ENCODE measurements at regions not wholly inside any gene's neighbourhood (a gene's known extent, or its start where the extent isn't known, plus 50 kb on each side); places are given as distances from the start of the nearest gene placed in this dataset.
A peak's percentile ranks its signal among the peaks of the same experiment; 100 is the strongest.

- no peaks in the 10 kb centered on the region for H3K27me3 ChIP-seq
- no peak overlapping the region for H3K4me3 ChIP-seq
- 59% methylated on average over 2 of the region's 2 CpGs for WGBS (ENCODE audit: low lambda C conversion rate, missing lambda C conversion rate)
- H3K9me2 ChIP-seq (replicated peaks; ENCODE audit: insufficient read depth): no peaks in the 10 kb centered on the region
- no peak for DNase-seq (ENCODE audit: low spot score)
- no peaks in the 10 kb centered on the region for H4K20me1 ChIP-seq (ENCODE audit: insufficient read depth, poor library complexity, severe bottlenecking)
- no peaks in the 10 kb centered on the region for H3K36me3 ChIP-seq (replicated peaks; ENCODE audit: insufficient read depth, low read depth)
- H3K4me2 ChIP-seq: no peak overlapping the region
- H2AFZ ChIP-seq: no peak overlapping the region
- TF ChIP-seq EZH2 (IDR thresholded peaks at IDR 0.05; ENCODE audit: borderline replicate concordance): no peak
- no peak for TF ChIP-seq EZH2phosphoT487 (IDR thresholded peaks at IDR 0.05; ENCODE audit: low read depth, severe bottlenecking, unreplicated experiment)
- no peak for TF ChIP-seq CTCF (IDR thresholded peaks at IDR 0.05; ENCODE audit: poor library complexity)
- H3K9me3 ChIP-seq (ENCODE audit: low read depth): no peaks in the 10 kb centered on the region
- no peaks in the 10 kb centered on the region for H3K4me1 ChIP-seq (ENCODE audit: insufficient read depth)
- H3K27ac ChIP-seq: no peak overlapping the region
- H3K79me2 ChIP-seq: no peaks in the 10 kb centered on the region
Observed at GRCh38 chr5:130365956-130366355, 461.7 kb downstream of the CHSY3 start.

- no peak overlapping the region for H3K4me2 ChIP-seq
- 88% methylated on average over 8 of the region's 8 CpGs for WGBS (ENCODE audit: low lambda C conversion rate, missing lambda C conversion rate)
- H4K20me1 ChIP-seq (ENCODE audit: insufficient read depth, poor library complexity, severe bottlenecking): no peaks in the 10 kb centered on the region
- no peaks in the 10 kb centered on the region for H3K27me3 ChIP-seq
- no peak for TF ChIP-seq CTCF (IDR thresholded peaks at IDR 0.05; ENCODE audit: poor library complexity)
- TF ChIP-seq EZH2 (IDR thresholded peaks at IDR 0.05; ENCODE audit: borderline replicate concordance): no peak
- no peak for TF ChIP-seq EZH2phosphoT487 (IDR thresholded peaks at IDR 0.05; ENCODE audit: low read depth, severe bottlenecking, unreplicated experiment)
- H2AFZ ChIP-seq: no peak overlapping the region
- no peak for DNase-seq (ENCODE audit: low spot score)
- H3K36me3 ChIP-seq (replicated peaks; ENCODE audit: insufficient read depth, low read depth): no peaks in the 10 kb centered on the region
- H3K9me2 ChIP-seq (replicated peaks; ENCODE audit: insufficient read depth): no peaks in the 10 kb centered on the region
- no peaks in the 10 kb centered on the region for H3K79me2 ChIP-seq
- no peaks in the 10 kb centered on the region for H3K4me1 ChIP-seq (ENCODE audit: insufficient read depth)
- H3K4me3 ChIP-seq: no peak overlapping the region
- no peaks in the 10 kb centered on the region for H3K9me3 ChIP-seq (ENCODE audit: low read depth)
- no peak overlapping the region for H3K27ac ChIP-seq
Observed at GRCh38 chr5:130350131-130350530, 445.9 kb downstream of the CHSY3 start.

GRCh38 chr5:130337179-130337888, 433.1 kb downstream of the CHSY3 start:
- Histone ChIP-seq H3K4me1 (ENCODE audit: insufficient read depth) (peaks cover 4% of the 10 kb centered on the region), H3K4me2 (peak overlapping the region; percentile 47), H3K9me3 (ENCODE audit: low read depth) (no peaks in the 10 kb centered on the region), H4K20me1 (ENCODE audit: insufficient read depth, poor library complexity, severe bottlenecking) (no peaks in the 10 kb centered on the region), H3K9me2 (replicated peaks; ENCODE audit: insufficient read depth) (no peaks in the 10 kb centered on the region), H2AFZ (no peak overlapping the region), H3K27me3 (no peaks in the 10 kb centered on the region), H3K4me3 (no peak overlapping the region), H3K79me2 (no peaks in the 10 kb centered on the region), H3K27ac (peak overlapping the region; percentile 32), H3K36me3 (replicated peaks; ENCODE audit: insufficient read depth, low read depth) (no peaks in the 10 kb centered on the region)
- 54% methylated on average over 7 of the region's 7 CpGs for WGBS (ENCODE audit: low lambda C conversion rate, missing lambda C conversion rate)
- no peak for TF ChIP-seq EZH2 (IDR thresholded peaks at IDR 0.05; ENCODE audit: borderline replicate concordance)
- TF ChIP-seq CTCF (IDR thresholded peaks at IDR 0.05; ENCODE audit: poor library complexity): no peak
- no peak for TF ChIP-seq EZH2phosphoT487 (IDR thresholded peaks at IDR 0.05; ENCODE audit: low read depth, severe bottlenecking, unreplicated experiment)
- peak; percentile 36 for DNase-seq (ENCODE audit: low spot score)

Data from hepatocyte (in vitro differentiated cells).